ENCODE measurements at regions not wholly inside any gene's neighbourhood (a gene's known extent, or its start where the extent isn't known, plus 50 kb on each side); places are given as distances from the start of the nearest gene placed in this dataset.

DNA sequence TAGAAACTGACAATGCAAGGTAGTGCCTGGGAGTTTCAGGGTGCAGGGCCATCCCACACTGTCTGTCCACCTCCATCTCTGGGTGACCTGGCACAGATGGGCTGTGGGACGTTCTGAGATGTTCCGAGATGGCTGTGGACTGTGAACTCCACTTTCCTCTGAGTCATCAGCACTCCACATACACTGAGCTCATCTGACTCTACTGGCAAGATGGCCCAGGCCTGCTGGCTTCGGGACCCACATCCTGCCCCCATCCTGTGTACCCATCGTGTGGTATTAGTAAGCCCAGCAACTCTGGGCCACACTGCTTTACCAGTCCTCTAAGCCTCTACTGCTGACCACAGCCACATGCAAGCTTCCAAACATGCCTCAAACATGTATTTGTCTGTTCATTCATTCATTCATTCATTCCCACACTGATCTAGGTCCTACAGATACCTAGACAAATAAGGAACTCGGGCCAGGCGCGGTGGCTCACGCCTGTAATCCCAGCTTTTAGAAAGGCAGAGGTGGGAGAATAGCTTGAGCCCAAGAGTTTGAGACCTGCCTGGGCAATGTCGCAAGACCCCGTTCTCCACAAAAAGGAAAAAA is 124.8 kb upstream of the CXCR4 start:
- H4K5ac ChIP-seq (ENCODE audit: low read length): no peak overlapping the region
- H3K4me1 ChIP-seq (ENCODE audit: control insufficient read depth, low read depth, low read length): peaks cover 9% of the 10 kb centered on the region
- no peak overlapping the region for H3K18ac ChIP-seq (ENCODE audit: low read length)
- H3K23ac ChIP-seq (ENCODE audit: low read length): no peak overlapping the region
- no peak overlapping the region for H3K27ac ChIP-seq (ENCODE audit: low read depth, low read length)
- no peak overlapping the region for H2BK5ac ChIP-seq (ENCODE audit: low read length)
- H3K4ac ChIP-seq (ENCODE audit: low read depth, low read length): no peak overlapping the region
- WGBS (ENCODE audit: extremely low coverage, insufficient coverage, low lambda C conversion rate): no CpG with 5 or more reads among the region's 10 CpGs
- no peaks in the 10 kb centered on the region for H3K27me3 ChIP-seq (ENCODE audit: insufficient read depth, low read length, poor library complexity)
- no peaks in the 10 kb centered on the region for H3K79me2 ChIP-seq (ENCODE audit: control insufficient read depth, insufficient read depth, low read length)
- H3K4me3 ChIP-seq (ENCODE audit: low read length): no peak overlapping the region
- H2BK15ac ChIP-seq (replicated peaks; ENCODE audit: low read depth): no peak overlapping the region
- H4K8ac ChIP-seq (ENCODE audit: low read depth, low read length): no peak overlapping the region
- no peak overlapping the region for H2BK120ac ChIP-seq (ENCODE audit: low read depth, low read length)
- H3K56ac ChIP-seq (ENCODE audit: low read length): peak overlapping the region; percentile 43
- H2AK5ac ChIP-seq (ENCODE audit: low read length): no peak overlapping the region
- DNase-seq: no peak
- no peaks in the 10 kb centered on the region for H3K79me1 ChIP-seq (ENCODE audit: low read length)
- no peak overlapping the region for H3K4me2 ChIP-seq (ENCODE audit: low read length)
- no peaks in the 10 kb centered on the region for H3K36me3 ChIP-seq (ENCODE audit: control insufficient read depth, insufficient read depth, low read length)
- no peak overlapping the region for H3K9ac ChIP-seq (ENCODE audit: low read length)

DNA sequence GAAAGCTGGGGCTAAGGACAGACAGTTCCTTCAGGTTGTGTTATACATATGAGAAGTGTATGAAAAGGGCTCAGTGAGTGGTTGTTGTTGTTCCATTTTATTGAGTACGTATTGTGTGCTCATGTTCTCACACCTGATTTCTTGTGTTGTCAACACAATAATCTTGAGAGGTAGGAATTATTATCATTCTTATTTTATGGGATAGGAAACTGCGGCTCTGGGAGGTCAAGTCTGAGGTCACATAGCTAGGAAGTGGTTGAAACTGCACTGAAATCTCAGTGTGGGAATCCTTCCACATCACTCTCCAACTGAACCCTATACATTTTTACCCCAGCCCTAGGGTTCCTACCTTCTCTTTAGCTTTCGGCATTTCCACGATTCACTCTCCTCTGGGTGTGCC is 124.2 kb upstream of the CXCR4 start:
- no peak for DNase-seq
- Histone ChIP-seq H3K27ac (ENCODE audit: low read depth, low read length) (no peak overlapping the region), H3K4ac (ENCODE audit: low read depth, low read length) (no peak overlapping the region), H3K4me3 (ENCODE audit: low read length) (no peak overlapping the region), H2BK5ac (ENCODE audit: low read length) (no peak overlapping the region), H4K8ac (ENCODE audit: low read depth, low read length) (no peak overlapping the region), H3K9ac (ENCODE audit: low read length) (no peak overlapping the region), H2AK5ac (ENCODE audit: low read length) (no peak overlapping the region), H3K4me1 (ENCODE audit: control insufficient read depth, low read depth, low read length) (peaks cover 9% of the 10 kb centered on the region), H3K4me2 (ENCODE audit: low read length) (no peak overlapping the region), H3K56ac (ENCODE audit: low read length) (no peak overlapping the region), H3K36me3 (ENCODE audit: control insufficient read depth, insufficient read depth, low read length) (no peaks in the 10 kb centered on the region), H3K27me3 (ENCODE audit: insufficient read depth, low read length, poor library complexity) (no peaks in the 10 kb centered on the region), H3K79me1 (ENCODE audit: low read length) (no peaks in the 10 kb centered on the region), H3K79me2 (ENCODE audit: control insufficient read depth, insufficient read depth, low read length) (no peaks in the 10 kb centered on the region), H3K23ac (ENCODE audit: low read length) (no peak overlapping the region), H2BK15ac (replicated peaks; ENCODE audit: low read depth) (peak overlapping the region; percentile 0), H2BK120ac (ENCODE audit: low read depth, low read length) (no peak overlapping the region), H4K5ac (ENCODE audit: low read length) (no peak overlapping the region), H3K18ac (ENCODE audit: low read length) (no peak overlapping the region)
- no CpG with 5 or more reads among the region's 4 CpGs for WGBS (ENCODE audit: extremely low coverage, insufficient coverage, low lambda C conversion rate)

- H3K36me3 ChIP-seq (ENCODE audit: control insufficient read depth, insufficient read depth, low read length): no peaks in the 10 kb centered on the region
- H3K4me2 ChIP-seq (ENCODE audit: low read length): no peak overlapping the region
- no peaks in the 10 kb centered on the region for H3K79me1 ChIP-seq (ENCODE audit: low read length)
- H3K4ac ChIP-seq (ENCODE audit: low read depth, low read length): peak overlapping the region; percentile 64
- no peak overlapping the region for H4K8ac ChIP-seq (ENCODE audit: low read depth, low read length)
- peak overlapping the region; percentile 72 for H3K18ac ChIP-seq (ENCODE audit: low read length)
- no peak overlapping the region for H3K23ac ChIP-seq (ENCODE audit: low read length)
- no peak overlapping the region for H2BK15ac ChIP-seq (replicated peaks; ENCODE audit: low read depth)
- H3K79me2 ChIP-seq (ENCODE audit: control insufficient read depth, insufficient read depth, low read length): no peaks in the 10 kb centered on the region
- H3K27me3 ChIP-seq (ENCODE audit: insufficient read depth, low read length, poor library complexity): no peaks in the 10 kb centered on the region
- H3K4me1 ChIP-seq (ENCODE audit: control insufficient read depth, low read depth, low read length): peaks cover 9% of the 10 kb centered on the region
- DNase-seq: no peak
- H2AK5ac ChIP-seq (ENCODE audit: low read length): no peak overlapping the region
- H3K9ac ChIP-seq (ENCODE audit: low read length): no peak overlapping the region
- H3K27ac ChIP-seq (ENCODE audit: low read depth, low read length): peak overlapping the region; percentile 39
- no peak overlapping the region for H3K4me3 ChIP-seq (ENCODE audit: low read length)
- peak overlapping the region; percentile 93 for H2BK5ac ChIP-seq (ENCODE audit: low read length)
- H4K5ac ChIP-seq (ENCODE audit: low read length): no peak overlapping the region
- H3K56ac ChIP-seq (ENCODE audit: low read length): peak overlapping the region; percentile 74
- WGBS (ENCODE audit: extremely low coverage, insufficient coverage, low lambda C conversion rate): no CpG with 5 or more reads among the region's 3 CpGs
- peak overlapping the region; percentile 23 for H2BK120ac ChIP-seq (ENCODE audit: low read depth, low read length)
Observed at GRCh38 chr2:136239079-136239685, 121.2 kb upstream of the CXCR4 start.

GRCh38 chr2:136238286-136239078 is 120.5 kb upstream of the CXCR4 start:
- H3K23ac ChIP-seq (ENCODE audit: low read length): peak overlapping the region; percentile 67
- H3K27me3 ChIP-seq (ENCODE audit: insufficient read depth, low read length, poor library complexity): no peaks in the 10 kb centered on the region
- DNase-seq: peak; percentile 66
- no peaks in the 10 kb centered on the region for H3K79me2 ChIP-seq (ENCODE audit: control insufficient read depth, insufficient read depth, low read length)
- peak overlapping the region; percentile 72 for H3K18ac ChIP-seq (ENCODE audit: low read length)
- no peak overlapping the region for H4K8ac ChIP-seq (ENCODE audit: low read depth, low read length)
- no peak overlapping the region for H3K4me3 ChIP-seq (ENCODE audit: low read length)
- peak overlapping the region; percentile 93 for H2BK5ac ChIP-seq (ENCODE audit: low read length)
- no peak overlapping the region for H2BK15ac ChIP-seq (replicated peaks; ENCODE audit: low read depth)
- H3K4me1 ChIP-seq (ENCODE audit: control insufficient read depth, low read depth, low read length): peaks cover 9% of the 10 kb centered on the region
- no peak overlapping the region for H4K5ac ChIP-seq (ENCODE audit: low read length)
- H3K4me2 ChIP-seq (ENCODE audit: low read length): no peak overlapping the region
- H2AK5ac ChIP-seq (ENCODE audit: low read length): no peak overlapping the region
- no peaks in the 10 kb centered on the region for H3K79me1 ChIP-seq (ENCODE audit: low read length)
- peak overlapping the region; percentile 39 for H3K27ac ChIP-seq (ENCODE audit: low read depth, low read length)
- H3K56ac ChIP-seq (ENCODE audit: low read length): peak overlapping the region; percentile 74
- H3K9ac ChIP-seq (ENCODE audit: low read length): no peak overlapping the region
- no peak overlapping the region for H3K4ac ChIP-seq (ENCODE audit: low read depth, low read length)
- H2BK120ac ChIP-seq (ENCODE audit: low read depth, low read length): peak overlapping the region; percentile 23
- H3K36me3 ChIP-seq (ENCODE audit: control insufficient read depth, insufficient read depth, low read length): no peaks in the 10 kb centered on the region
- WGBS (ENCODE audit: extremely low coverage, insufficient coverage, low lambda C conversion rate): no CpG with 5 or more reads among the region's 6 CpGs

- Histone ChIP-seq H3K4me3 (ENCODE audit: low read length) (no peak overlapping the region), H3K79me2 (ENCODE audit: control insufficient read depth, insufficient read depth, low read length) (no peaks in the 10 kb centered on the region), H2BK5ac (ENCODE audit: low read length) (no peak overlapping the region), H3K4ac (ENCODE audit: low read depth, low read length) (no peak overlapping the region), H4K8ac (ENCODE audit: low read depth, low read length) (no peak overlapping the region), H3K27ac (ENCODE audit: low read depth, low read length) (no peak overlapping the region), H4K5ac (ENCODE audit: low read length) (no peak overlapping the region), H3K18ac (ENCODE audit: low read length) (no peak overlapping the region), H3K79me1 (ENCODE audit: low read length) (no peaks in the 10 kb centered on the region), H2BK120ac (ENCODE audit: low read depth, low read length) (no peak overlapping the region), H3K36me3 (ENCODE audit: control insufficient read depth, insufficient read depth, low read length) (no peaks in the 10 kb centered on the region), H3K4me1 (ENCODE audit: control insufficient read depth, low read depth, low read length) (peaks cover 9% of the 10 kb centered on the region), H2BK15ac (replicated peaks; ENCODE audit: low read depth) (no peak overlapping the region), H3K4me2 (ENCODE audit: low read length) (no peak overlapping the region), H3K56ac (ENCODE audit: low read length) (no peak overlapping the region), H3K9ac (ENCODE audit: low read length) (no peak overlapping the region), H3K27me3 (ENCODE audit: insufficient read depth, low read length, poor library complexity) (no peaks in the 10 kb centered on the region), H3K23ac (ENCODE audit: low read length) (no peak overlapping the region), H2AK5ac (ENCODE audit: low read length) (no peak overlapping the region)
- WGBS (ENCODE audit: extremely low coverage, insufficient coverage, low lambda C conversion rate): no CpG with 5 or more reads among the region's 4 CpGs
- peak; percentile 75 for DNase-seq
Observed at GRCh38 chr2:136236019-136236418, 118.1 kb upstream of the CXCR4 start.
